ENCODE measurements at regions not wholly inside any gene's neighbourhood (a gene's known extent, or its start where the extent isn't known, plus 50 kb on each side); places are given as distances from the start of the nearest gene placed in this dataset.
A peak's percentile ranks its signal among the peaks of the same experiment; 100 is the strongest.

DNA sequence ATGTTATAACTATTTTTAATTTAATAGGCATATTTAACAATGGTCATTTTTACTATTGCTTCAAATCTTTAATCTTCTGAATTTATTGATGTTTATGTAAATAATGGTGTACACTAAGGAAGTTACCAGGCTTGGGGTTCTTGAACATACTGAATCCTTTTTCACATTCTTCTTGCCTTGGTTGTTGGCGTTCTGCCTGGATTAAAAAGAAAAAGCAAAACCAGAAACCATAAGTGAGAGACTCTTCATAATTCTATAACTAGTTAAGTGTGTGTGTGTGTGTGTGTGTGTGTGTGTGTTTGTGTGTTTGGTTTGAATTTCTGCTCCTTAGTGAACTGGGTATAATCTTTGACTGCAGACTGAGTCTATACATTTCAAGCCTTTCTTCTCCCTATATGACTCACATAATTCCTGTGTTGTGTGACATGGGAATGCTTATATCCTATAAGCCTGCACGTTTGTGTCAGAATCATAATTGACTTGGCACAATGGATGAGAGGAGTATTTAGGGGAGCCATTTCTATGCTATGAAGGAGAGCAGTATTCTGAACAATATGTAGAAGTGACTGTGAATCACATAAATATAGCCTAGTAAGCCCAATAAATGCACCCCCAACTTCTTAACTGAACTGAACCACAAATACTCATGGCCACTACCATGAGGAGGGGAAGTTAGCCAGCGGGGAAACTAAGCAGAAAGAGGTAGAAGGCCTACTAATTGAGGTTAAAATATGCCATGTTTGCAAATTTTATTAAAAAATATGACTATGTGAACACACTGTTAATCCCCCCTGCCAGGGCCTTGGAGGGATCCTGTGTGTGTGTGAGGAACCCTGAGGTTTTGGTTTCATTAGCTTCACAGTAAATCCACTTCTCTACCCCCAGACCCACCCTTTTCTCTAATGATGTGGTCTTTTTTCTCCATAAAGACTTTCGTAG lies 425.5 kb downstream of the BCKDHB start:
- 63% methylated on average over 4 of the region's 4 CpGs for WGBS (ENCODE audit: missing lambda C conversion rate)

GRCh38 chr6:80530103-80530502 lies 423.6 kb downstream of the BCKDHB start:
- ChIA-PET CTCF (no interaction called here), POLR2A (no interaction called here)
- TF ChIP-seq SREBF2 (IDR thresholded peaks at IDR 0.05) = no peak
- Histone ChIP-seq H3K4me1 (peaks cover 16% of the 10 kb centered on the region; the same call in 2 of the 3 replicates), H3K4me2 (no peak overlapping the region), H3K9me3 (no peaks in the 10 kb centered on the region), H3K4me3 (no peak overlapping the region), H3K27ac (no peak overlapping the region)
- DNase-seq (ENCODE audit: low read depth in 1 of 2, low spot score in 1 of 2) = no peak
- no peak for FAIRE-seq
- no peak for ATAC-seq
- WGBS (ENCODE audit: missing lambda C conversion rate) = 79% methylated on average over 3 of the region's 3 CpGs

More for the DNA sequence above, 425.5 kb downstream of the BCKDHB start:
- no peak for DNase-seq (ENCODE audit: low read depth in 1 of 2, low spot score in 1 of 2)
- H3K4me3 ChIP-seq = no peak overlapping the region
- H3K27ac ChIP-seq = no peak overlapping the region
- H3K9me3 ChIP-seq = no peaks in the 10 kb centered on the region
- no peak for FAIRE-seq
- no peak overlapping the region for H3K4me2 ChIP-seq
- ChIA-PET POLR2A (no interaction called here), CTCF (no interaction called here)
- H3K4me1 ChIP-seq = peaks cover 13% of the 10 kb centered on the region; the same call in 2 of the 3 replicates
- TF ChIP-seq MAFK (IDR thresholded peaks at IDR 0.05; ENCODE audit: partially characterized antibody) = peak; percentile 65
- TF ChIP-seq PHF8 (IDR thresholded peaks at IDR 0.05; ENCODE audit: borderline replicate concordance, low read depth) = no peak
- ATAC-seq = no peak

DNA sequence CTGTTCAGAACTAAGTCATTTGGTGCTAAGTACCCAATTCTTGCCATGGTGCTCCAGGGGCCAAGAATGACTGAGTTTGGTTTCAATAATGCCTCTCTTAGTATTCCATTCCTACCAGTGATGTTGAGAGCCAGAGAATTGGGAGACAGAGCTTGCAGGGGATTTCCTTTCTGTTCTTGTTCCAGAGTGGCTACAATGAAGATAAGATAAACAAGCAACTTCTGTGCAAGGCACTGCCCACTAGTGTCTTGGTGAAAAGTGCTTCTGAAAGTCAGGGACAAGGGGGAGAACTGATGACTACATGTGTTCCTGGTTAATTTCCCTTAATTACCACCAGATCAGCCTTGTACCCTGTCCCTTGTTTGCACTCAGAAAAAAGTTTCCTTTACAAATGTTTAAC lies 421.6 kb downstream of the BCKDHB start:
- TF ChIP-seq RCOR1 (IDR thresholded peaks at IDR 0.05; ENCODE audit: low read depth, low read length) (no peak), FOSL2 (IDR thresholded peaks at IDR 0.05) (no peak), FOSL2 (CRISPR knock-in tag; IDR thresholded peaks at IDR 0.05) (no peak)
- Histone ChIP-seq H3K27ac (peak overlapping the region in 1 of 2 experiments; percentile 36; a peak in 1 of 6 replicates), H3K9me3 (no peaks in the 10 kb centered on the region), H3K4me1 (peaks cover 16% of the 10 kb centered on the region; the same call in 2 of the 3 replicates), H3K4me2 (peak overlapping the region; percentile 69), H3K4me3 (no peak overlapping the region)
- ChIA-PET POLR2A (no interaction called here), CTCF (no interaction called here)
- peak; percentile 24 to 43; a peak in 3 of 6 replicates for ATAC-seq
- DNase-seq (ENCODE audit: low read depth in 1 of 2, low spot score in 1 of 2) = no peak
- no peak for FAIRE-seq

DNA sequence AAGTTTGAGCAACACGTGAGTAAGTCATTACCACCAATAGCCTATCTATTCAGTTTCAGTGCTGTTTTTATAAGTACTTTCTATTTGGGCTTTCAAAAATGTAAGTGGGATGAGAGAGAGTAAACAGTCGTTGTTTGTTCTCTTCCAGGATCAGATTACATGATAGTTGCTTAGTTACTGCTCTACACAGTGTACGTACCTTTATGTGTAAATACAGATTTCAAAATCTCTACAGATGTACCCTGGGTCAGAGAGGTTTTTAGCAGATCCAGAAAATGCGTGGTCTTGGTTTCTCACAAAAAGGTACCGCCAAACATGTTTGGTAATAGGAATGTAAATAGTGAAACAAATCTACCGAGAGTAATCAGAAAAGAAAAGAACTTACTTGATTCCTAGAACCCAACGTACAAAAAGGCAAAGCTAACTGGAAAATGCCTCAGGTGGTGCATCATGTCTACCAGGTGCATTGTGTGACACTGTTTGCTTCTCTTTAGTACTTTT lies 421.1 kb downstream of the BCKDHB start:
- peaks cover 16% of the 10 kb centered on the region; the same call in 2 of the 3 replicates for H3K4me1 ChIP-seq
- ChIA-PET POLR2A (no interaction called here), CTCF (no interaction called here)
- FAIRE-seq (no peak), ATAC-seq (peak; percentile 83), DNase-seq (ENCODE audit: low read depth in 1 of 2, low spot score in 1 of 2) (peak; percentile 13 to 72)
- TF ChIP-seq CEBPB (IDR thresholded peaks at IDR 0.05) = peak in 1 of 2 experiments; percentile 32; a peak in 1 of 4 replicates
- TF ChIP-seq EHF (CRISPR knock-in tag; IDR thresholded peaks at IDR 0.05) = no peak
- TF ChIP-seq ZSCAN20 (CRISPR knock-in tag; IDR thresholded peaks at IDR 0.05) = no peak
- TF ChIP-seq GATA3 (IDR thresholded peaks at IDR 0.05; ENCODE audit: borderline replicate concordance) = peak; percentile 91
- no peak for TF ChIP-seq RARB (CRISPR knock-in tag; IDR thresholded peaks at IDR 0.05)
- no peak for TF ChIP-seq FOSL2 (IDR thresholded peaks at IDR 0.05)
- TF ChIP-seq FOSL2 (CRISPR knock-in tag; IDR thresholded peaks at IDR 0.05) = peak; percentile 28; the same call in 1 of the 2 replicates
- H3K27ac ChIP-seq = peak overlapping the region in 1 of 2 experiments; percentile 36; a peak in 1 of 6 replicates
- no peaks in the 10 kb centered on the region for H3K9me3 ChIP-seq
- no peak overlapping the region; the same call in 2 of the 3 replicates for H3K4me3 ChIP-seq
- 3% methylated on average over 7 of the region's 7 CpGs for WGBS (ENCODE audit: missing lambda C conversion rate)
- H3K4me2 ChIP-seq = peak overlapping the region; percentile 69

DNA sequence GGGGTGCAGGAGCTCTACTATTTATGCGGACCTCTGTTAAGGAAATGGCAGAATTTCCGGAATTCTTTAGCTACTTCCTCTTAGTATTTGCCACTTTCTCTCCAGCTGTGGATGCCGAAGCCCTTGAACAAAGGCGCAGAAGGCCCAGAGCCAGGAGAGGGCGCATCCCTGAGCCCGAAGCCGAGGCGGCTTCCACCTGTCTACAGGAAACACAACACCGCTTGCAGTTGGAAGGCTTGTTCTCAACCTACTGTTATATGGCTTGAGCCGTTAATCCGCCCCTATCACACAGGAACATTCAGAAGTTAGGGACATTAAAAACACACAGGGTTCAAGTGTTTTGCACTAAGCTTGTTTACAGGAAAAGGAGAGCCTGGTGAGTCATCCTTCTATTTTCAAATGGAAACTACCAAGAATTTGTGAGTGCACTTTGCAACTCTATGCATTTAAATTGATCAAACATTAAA lies 417.1 kb downstream of the BCKDHB start:
- no peak overlapping the region for H3K27ac ChIP-seq
- DNase-seq (ENCODE audit: low read depth in 1 of 2, low spot score in 1 of 2) (no peak), FAIRE-seq (no peak), ATAC-seq (peak in 1 of 2 experiments; percentile 30; a peak in 1 of 6 replicates)
- peaks cover 16% of the 10 kb centered on the region; the same call in 2 of the 3 replicates for H3K4me1 ChIP-seq
- H3K9me3 ChIP-seq = no peaks in the 10 kb centered on the region
- POLR2A ChIA-PET = no interaction called here
- 70% methylated on average over 11 of the region's 11 CpGs for whole genome bisulfite sequencing (ENCODE audit: missing lambda C conversion rate)
- CTCF ChIA-PET = no interaction called here
- H3K4me3 ChIP-seq = no peak overlapping the region
- no peak overlapping the region for H3K4me2 ChIP-seq
- TF ChIP-seq, protein P1, sequence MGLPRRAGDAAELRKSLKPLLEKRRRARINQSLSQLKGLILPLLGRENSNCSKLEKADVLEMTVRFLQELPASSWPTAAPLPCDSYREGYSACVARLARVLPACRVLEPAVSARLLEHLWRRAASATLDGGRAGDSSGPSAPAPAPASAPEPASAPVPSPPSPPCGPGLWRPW (IDR thresholded peaks at IDR 0.05) = no peak
- no peak for TF ChIP-seq ESRRA (IDR thresholded peaks at IDR 0.05; ENCODE audit: borderline replicate concordance, low read length)
- TF ChIP-seq EHF (CRISPR knock-in tag; IDR thresholded peaks at IDR 0.05) = no peak
- no peak for TF ChIP-seq JUN (IDR thresholded peaks at IDR 0.05)
- TF ChIP-seq CHD2 (IDR thresholded peaks at IDR 0.05; ENCODE audit: low read length, partially characterized antibody) = no peak
- TF ChIP-seq, protein P2, sequence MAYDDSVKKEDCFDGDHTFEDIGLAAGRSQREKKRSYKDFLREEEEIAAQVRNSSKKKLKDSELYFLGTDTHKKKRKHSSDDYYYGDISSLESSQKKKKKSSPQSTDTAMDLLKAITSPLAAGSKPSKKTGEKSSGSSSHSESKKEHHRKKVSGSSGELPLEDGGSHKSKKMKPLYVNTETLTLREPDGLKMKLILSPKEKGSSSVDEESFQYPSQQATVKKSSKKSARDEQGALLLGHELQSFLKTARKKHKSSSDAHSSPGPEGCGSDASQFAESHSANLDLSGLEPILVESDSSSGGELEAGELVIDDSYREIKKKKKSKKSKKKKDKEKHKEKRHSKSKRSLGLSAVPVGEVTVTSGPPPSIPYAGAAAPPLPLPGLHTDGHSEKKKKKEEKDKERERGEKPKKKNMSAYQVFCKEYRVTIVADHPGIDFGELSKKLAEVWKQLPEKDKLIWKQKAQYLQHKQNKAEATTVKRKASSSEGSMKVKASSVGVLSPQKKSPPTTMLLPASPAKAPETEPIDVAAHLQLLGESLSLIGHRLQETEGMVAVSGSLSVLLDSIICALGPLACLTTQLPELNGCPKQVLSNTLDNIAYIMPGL (CRISPR knock-in tag; IDR thresholded peaks at IDR 0.05; ENCODE audit: borderline replicate concordance) = no peak
- TF ChIP-seq NR3C1 (IDR thresholded peaks at IDR 0.05) = no peak
- TF ChIP-seq, protein P3, sequence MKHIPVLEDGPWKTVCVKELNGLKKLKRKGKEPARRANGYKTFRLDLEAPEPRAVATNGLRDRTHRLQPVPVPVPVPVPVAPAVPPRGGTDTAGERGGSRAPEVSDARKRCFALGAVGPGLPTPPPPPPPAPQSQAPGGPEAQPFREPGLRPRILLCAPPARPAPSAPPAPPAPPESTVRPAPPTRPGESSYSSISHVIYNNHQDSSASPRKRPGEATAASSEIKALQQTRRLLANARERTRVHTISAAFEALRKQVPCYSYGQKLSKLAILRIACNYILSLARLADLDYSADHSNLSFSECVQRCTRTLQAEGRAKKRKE (CRISPR knock-in tag; IDR thresholded peaks at IDR 0.05; ENCODE audit: low read depth) = no peak
- TF ChIP-seq E2F6 (IDR thresholded peaks at IDR 0.05; ENCODE audit: borderline replicate concordance, low read depth) = no peak
- TF ChIP-seq MAZ (IDR thresholded peaks at IDR 0.05; ENCODE audit: borderline replicate concordance, low read depth, low read length) = no peak
- TF ChIP-seq PHF8 (IDR thresholded peaks at IDR 0.05; ENCODE audit: borderline replicate concordance, low read depth) = no peak
- no peak for TF ChIP-seq FOXS1 (CRISPR knock-in tag; IDR thresholded peaks at IDR 0.05)
- no peak for TF ChIP-seq MYC (IDR thresholded peaks at IDR 0.05; ENCODE audit: borderline replicate concordance, low read length)
